AG04450 (cell line): ENCODE measurements at regions not wholly inside any gene's neighbourhood (a gene's known extent, or its start where the extent isn't known, plus 50 kb on each side); places are given as distances from the start of the nearest gene placed in this dataset.

ENCODE experiments used
- CTCF ChIA-PET: fragments of 300-600, 350-600 bp; formaldehyde crosslinking; extraction: SDS; loops from one replicate; lab custom pipeline; 2022; ENCODE audit warnings: antibody characterized with exemption, inconsistent platforms; lab: Charles Lee
- POLR2A ChIA-PET: fragments of 350-600 bp; formaldehyde crosslinking; extraction: SDS; loops from one replicate; lab custom pipeline; 2021; ENCODE audit warnings: antibody characterized with exemption, inconsistent platforms; lab: Yijun Ruan, JAX
- DNase-seq: peaks from one replicate; pipeline ENCODE4 v3.0.0-alpha.2; 2011; ENCODE audit warnings: low read depth, low spot score
- H3K27ac ChIP-seq: one replicate; pipeline ENCODE4 v1.5.1; 2012; ENCODE audit warnings: low read depth, low read length, control low read depth
- H3K27me3 ChIP-seq: one replicate; pipeline ENCODE4 v1.6.0; 2012; ENCODE audit warnings: low read length; ENCODE audit not compliant: control insufficient read depth, insufficient read depth
- H3K4me3 ChIP-seq: 2 replicates; pipeline ENCODE4 v1.5.1; 2011; ENCODE audit warnings: mild to moderate bottlenecking, low read depth, low read length, control low read depth
- H3K9me3 ChIP-seq: 2 replicates; pipeline ENCODE4 v1.5.1; 2012; ENCODE audit warnings: low read length; ENCODE audit not compliant: control insufficient read depth, insufficient read depth
- TF ChIP-seq, protein P1 (sequence below): IDR thresholded peaks from 2 replicates; pipeline ENCODE4 v1.5.1; 2011; ENCODE audit warnings: low read depth, low read length, control low read depth, inconsistent platforms

DNA sequence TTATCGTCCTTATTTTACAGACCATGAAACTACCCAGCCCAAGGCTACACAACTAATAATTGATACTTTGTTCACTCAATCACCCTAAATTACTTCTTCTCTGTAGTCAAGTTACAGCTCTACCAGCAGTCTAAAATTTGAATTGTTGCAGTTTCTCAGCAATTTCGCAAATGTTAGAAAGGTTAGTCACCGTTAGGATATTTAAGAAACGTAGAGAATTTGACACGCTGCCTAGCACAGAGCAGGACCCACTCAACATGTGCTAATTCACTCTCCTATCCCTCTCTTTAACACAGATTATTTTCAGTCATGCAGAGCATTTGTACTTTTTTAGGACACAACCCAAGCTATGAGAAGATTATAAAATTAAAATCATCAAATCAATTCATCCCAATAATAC is 771.1 kb upstream of the LUZP2 start:
- TF ChIP-seq, protein P1, sequence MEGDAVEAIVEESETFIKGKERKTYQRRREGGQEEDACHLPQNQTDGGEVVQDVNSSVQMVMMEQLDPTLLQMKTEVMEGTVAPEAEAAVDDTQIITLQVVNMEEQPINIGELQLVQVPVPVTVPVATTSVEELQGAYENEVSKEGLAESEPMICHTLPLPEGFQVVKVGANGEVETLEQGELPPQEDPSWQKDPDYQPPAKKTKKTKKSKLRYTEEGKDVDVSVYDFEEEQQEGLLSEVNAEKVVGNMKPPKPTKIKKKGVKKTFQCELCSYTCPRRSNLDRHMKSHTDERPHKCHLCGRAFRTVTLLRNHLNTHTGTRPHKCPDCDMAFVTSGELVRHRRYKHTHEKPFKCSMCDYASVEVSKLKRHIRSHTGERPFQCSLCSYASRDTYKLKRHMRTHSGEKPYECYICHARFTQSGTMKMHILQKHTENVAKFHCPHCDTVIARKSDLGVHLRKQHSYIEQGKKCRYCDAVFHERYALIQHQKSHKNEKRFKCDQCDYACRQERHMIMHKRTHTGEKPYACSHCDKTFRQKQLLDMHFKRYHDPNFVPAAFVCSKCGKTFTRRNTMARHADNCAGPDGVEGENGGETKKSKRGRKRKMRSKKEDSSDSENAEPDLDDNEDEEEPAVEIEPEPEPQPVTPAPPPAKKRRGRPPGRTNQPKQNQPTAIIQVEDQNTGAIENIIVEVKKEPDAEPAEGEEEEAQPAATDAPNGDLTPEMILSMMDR: no peak
- no peak overlapping the region for H3K4me3 ChIP-seq
- H3K27ac ChIP-seq: no peak overlapping the region
- POLR2A ChIA-PET: no interaction called here
- H3K27me3 ChIP-seq: no peaks in the 10 kb centered on the region
- peaks cover 6% of the 10 kb centered on the region; the same call in 1 of the 2 replicates for H3K9me3 ChIP-seq
- CTCF ChIA-PET: no interaction called here
- no peak for DNase-seq

DNA sequence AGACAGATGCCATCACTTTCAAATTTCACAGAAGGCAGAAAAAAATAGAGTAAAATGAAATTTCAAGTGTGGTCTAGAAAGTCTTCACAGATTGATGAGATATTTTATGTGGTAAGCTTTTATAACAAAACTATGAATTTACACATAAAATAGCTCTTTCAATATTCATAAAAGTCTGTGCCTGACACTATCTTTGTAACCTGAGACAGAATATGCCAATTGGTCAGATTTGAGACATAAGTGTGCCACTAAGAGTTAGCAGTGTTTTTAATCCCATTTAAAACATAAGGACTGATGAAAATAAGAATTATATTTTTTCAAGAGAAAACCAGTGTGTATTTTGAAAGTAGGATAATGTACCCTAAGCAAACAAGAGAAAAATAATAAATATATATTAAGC is 769.5 kb upstream of the LUZP2 start:
- no peak overlapping the region for H3K4me3 ChIP-seq
- peaks cover 7% of the 10 kb centered on the region; the same call in 1 of the 2 replicates for H3K9me3 ChIP-seq
- ChIA-PET CTCF (no interaction called here), POLR2A (no interaction called here)
- no peaks in the 10 kb centered on the region for H3K27me3 ChIP-seq
- TF ChIP-seq, protein P1: no peak
- H3K27ac ChIP-seq: no peak overlapping the region
- no peak for DNase-seq

DNA sequence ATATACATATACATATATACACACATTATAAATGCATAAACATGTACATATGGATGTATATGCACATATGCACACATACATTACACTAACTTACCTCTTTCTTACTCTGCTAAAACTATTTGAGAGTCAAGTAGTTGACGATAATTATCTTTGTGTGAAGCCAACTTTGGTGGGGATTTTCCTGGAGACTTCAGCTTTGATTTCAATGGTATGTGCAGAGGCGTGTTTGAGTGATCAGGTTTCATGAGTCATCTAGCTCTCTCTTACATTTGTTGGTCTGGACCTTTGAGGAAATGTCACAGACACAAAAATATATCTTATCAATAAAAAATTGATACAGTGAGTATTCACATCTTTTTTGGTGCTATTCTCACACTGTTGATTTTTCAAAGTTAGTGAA is 769.1 kb upstream of the LUZP2 start:
- ChIA-PET CTCF (no interaction called here), POLR2A (no interaction called here)
- Histone ChIP-seq H3K27me3 (no peaks in the 10 kb centered on the region), H3K27ac (no peak overlapping the region), H3K9me3 (peaks cover 7% of the 10 kb centered on the region; the same call in 1 of the 2 replicates), H3K4me3 (no peak overlapping the region)
- peak; percentile 16 for DNase-seq
- TF ChIP-seq, protein P1: no peak

DNA sequence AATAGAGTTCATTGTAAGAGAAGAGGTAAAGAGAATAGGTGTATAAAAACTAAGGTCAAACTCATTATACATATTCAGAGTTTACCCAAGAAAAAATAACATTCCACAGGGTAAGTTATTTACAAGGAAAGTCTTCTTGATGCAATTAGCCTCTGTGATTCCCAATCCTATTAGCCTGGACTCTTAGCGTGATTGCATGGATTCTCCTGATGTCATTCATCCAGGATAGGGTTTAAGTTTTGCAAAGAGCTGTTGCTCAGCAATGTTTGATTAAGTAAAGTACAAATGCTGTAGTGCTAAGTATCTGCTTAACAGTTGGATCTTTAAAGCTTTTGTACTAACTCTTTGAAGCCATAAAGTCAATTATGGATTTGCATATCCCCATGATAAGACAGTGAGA is 767.8 kb upstream of the LUZP2 start:
- ChIA-PET CTCF (no interaction called here), POLR2A (no interaction called here)
- no peaks in the 10 kb centered on the region for H3K27me3 ChIP-seq
- no peak overlapping the region for H3K4me3 ChIP-seq
- DNase-seq: no peak
- peaks cover 7% of the 10 kb centered on the region; the same call in 1 of the 2 replicates for H3K9me3 ChIP-seq
- TF ChIP-seq, protein P1: no peak
- H3K27ac ChIP-seq: no peak overlapping the region

DNA sequence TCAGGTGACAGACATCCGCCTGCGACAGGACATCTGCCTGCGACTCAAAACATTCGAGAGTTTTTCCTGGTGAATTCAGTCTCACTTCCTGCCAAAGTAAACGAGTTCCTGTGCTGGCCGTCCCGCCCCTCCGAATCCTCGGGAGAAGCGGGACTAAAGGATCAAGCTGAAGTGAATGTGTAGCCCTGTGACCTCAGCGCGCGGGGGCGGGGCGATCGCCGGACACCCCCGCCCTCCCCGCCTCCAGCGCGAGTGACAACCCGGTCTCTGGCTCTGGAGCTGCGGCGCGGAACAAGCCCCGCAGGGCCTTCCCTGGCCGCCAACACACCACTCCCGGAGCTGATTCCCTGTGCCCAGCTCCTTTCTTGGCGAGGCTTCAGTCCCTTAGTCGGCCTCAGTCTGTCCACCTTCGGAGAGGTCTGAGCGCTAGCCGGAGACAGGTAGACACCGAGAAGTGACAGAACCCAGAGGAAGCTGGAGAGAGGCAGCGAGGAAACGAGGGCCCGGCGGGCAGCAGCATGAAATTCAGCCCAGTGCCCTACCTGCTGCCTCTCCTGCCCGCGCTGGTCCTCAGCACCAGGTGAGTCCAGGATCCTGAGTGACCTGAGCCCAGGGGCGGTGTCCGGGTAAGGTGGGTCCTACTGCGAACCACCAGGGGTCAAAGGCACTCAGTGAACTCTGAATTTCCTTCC is 766.4 kb upstream of the LUZP2 start:
- TF ChIP-seq, protein P1: no peak
- Histone ChIP-seq H3K27me3 (no peaks in the 10 kb centered on the region), H3K4me3 (no peak overlapping the region), H3K27ac (no peak overlapping the region), H3K9me3 (peaks cover 7% of the 10 kb centered on the region; the same call in 1 of the 2 replicates)
- ChIA-PET CTCF (no interaction called here), POLR2A (no interaction called here)
- DNase-seq: no peak
